H1 (cell line): ENCODE measurements at regions not wholly inside any gene's neighbourhood (a gene's known extent, or its start where the extent isn't known, plus 50 kb on each side); places are given as distances from the start of the nearest gene placed in this dataset.

Source experiments
- ATF3 ChIP-seq: IDR thresholded peaks from 2 replicates; pipeline ENCODE4 v1.6.1; 2011; ENCODE audit warnings: low read depth, mild to moderate bottlenecking, low read length; ENCODE audit not compliant: insufficient read depth
- RAD21 ChIP-seq, 2 experiments: IDR thresholded peaks in 1 of 2; conservative IDR thresholded peaks in 1 of 2; 2 replicates each; pipeline ENCODE4 v1.6.1; 2011; ENCODE audit warnings: low read depth in 2 of 2, low read length in 2 of 2, improper control_type of control experiment in 1 of 2, inconsistent platforms in 1 of 2, mild to moderate bottlenecking in 1 of 2, moderate library complexity in 1 of 2

- TF ChIP-seq RAD21 (IDR thresholded peaks at IDR 0.05 in 1 of 2, conservative IDR thresholded peaks at IDR 0.05 in 1 of 2; ENCODE audit: low read depth in 2 of 2, low read length in 2 of 2) (no peak), ATF3 (no peak)
These were observed 72.9 kb upstream of the ZNF678 start (continued) for GRCh38 chr1:227490478-227490877.
